ENCODE measurements at regions not wholly inside any gene's neighbourhood (a gene's known extent, or its start where the extent isn't known, plus 50 kb on each side); places are given as distances from the start of the nearest gene placed in this dataset.

- no peak for DNase-seq
Measured at GRCh38 chr2:4265936-4266335, 562.6 kb downstream of the DCDC2C start.

GRCh38 chr2:4269885-4270284 lies 566.5 kb downstream of the DCDC2C start:
- DNase-seq, result no peak

DNA sequence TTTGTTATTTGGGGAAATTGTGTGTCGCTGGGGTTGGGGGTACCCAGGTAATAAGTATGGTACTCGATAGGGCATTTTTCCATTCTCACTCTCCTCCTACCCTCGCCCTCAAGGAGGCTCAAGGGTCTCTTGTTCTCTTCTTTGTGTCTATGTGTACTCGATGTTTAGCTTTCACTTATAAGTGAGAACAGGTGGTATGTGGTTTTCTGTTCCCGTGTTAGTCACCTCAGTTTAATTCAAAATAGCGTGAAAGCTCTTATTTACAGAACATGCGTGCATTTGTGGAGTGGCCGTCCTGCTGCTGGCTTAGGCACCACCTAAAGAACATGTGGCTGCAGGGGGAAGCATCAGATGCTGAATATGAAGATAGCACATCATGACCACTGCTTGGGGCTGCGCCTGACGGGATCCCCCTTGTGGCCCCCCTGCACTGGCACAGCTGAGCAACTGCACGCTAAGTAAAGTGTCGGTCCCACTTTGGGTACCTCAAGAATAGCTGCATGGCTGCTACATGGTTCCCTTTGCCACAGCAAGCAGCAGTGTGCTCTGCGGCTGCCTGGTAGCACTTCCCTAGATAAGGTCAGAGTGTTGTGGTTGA lies 569.0 kb downstream of the DCDC2C start:
- no peak for DNase-seq

DNA sequence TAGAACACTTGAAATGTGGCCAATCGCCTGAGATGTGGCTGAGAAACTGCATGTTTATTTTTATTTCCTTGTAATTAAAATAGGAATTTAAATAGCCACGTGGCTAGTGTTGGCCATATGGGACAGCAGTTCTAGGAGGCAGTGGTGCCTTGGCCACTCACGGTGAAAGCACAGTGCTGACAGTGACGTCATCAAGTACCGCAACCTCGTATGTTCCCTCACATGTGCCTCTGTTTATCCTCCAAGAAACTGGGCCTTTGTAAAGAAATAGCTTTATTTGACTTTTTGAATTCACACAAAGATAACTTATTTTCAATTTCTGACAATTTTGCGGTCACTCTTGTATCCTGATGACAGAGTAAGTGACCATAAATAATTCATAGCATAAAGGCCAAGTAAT lies 575.0 kb downstream of the DCDC2C start:
- no peak for DNase-seq

- no peak for DNase-seq
Measured at GRCh38 chr2:4279431-4279830, 576.1 kb downstream of the DCDC2C start.

DNA sequence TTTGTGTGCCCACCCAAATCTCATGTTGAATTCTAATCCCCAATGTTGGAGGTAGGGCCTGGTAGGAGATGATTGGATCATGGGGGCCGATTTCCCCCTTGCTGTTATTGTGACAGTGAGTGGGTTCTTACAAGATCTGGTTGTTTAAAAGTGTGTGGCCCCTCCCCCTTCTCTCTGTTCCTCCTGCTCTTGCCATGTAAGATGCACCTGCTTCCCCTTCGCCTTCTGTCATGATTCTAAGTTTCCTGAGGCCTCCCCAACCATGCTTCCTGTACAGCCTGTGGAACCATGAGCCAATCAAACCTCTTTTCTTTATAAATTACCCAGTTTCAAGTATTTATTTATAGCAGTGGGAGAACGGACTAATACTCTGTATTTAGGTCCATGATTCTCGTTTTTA lies 588.1 kb downstream of the DCDC2C start:
- no peak for DNase-seq

- no peak for DNase-seq
Measured at GRCh38 chr2:4295680-4296079, 592.3 kb downstream of the DCDC2C start.

DNA sequence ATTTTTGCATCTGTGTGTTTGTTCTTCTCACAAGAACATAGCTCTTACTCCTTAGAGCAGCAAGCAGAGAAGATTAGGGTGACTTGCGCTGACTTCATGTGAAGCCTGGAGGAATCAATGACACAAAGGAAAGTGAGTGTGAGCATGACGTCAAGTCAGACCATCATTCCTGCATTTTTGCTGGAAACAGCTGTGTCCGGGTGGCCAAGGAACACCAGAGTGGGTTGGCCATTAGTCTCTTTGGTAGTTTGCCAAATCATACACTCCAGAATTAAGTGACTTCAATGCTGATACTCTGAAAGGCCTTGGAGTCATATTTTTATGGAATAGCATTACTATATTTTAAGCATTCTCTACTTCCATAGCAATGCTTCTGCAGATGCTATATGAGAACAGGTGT lies 597.2 kb downstream of the DCDC2C start:
- DNase-seq, result no peak

DNA sequence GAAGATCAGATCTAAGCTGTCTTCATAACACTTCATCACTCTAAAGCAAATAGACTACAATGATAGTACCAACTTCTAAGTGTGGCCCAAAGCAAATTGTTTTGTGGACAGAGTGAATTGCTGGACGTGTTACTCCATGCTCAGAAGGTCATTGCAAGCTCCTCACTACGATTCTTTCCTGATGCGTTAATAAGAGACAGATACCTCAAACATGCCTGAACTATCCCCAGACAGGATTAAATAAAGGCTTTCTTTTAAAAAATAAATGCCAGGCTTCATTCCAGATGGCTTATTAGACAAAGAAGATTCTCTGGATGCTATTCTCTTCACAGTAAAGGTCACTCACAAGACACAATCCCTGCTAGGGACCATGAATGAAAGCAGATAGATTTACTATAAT lies 621.2 kb downstream of the DCDC2C start:
- DNase-seq, result no peak

- no peak for DNase-seq
Measured at GRCh38 chr2:4336864-4337263, 633.5 kb downstream of the DCDC2C start.

DNA sequence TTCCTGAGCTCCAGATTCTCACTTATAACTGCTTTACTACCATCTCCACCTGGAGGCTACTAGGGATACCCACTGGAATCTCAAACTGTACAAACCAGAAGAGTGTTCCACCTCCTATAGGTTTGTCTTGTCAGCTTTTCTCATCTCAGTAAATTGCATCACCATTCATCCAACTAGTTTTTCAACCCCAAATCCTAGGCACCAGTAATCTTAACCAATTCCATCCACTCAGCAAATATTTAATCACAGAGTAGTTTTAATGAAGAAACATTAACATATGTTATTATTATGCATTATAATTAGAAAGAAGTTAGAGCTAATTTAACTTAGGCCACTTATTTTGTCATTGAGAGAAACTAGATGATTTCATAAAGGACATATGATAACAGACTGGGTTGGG lies 635.0 kb downstream of the DCDC2C start:
- no peak for DNase-seq

DNA sequence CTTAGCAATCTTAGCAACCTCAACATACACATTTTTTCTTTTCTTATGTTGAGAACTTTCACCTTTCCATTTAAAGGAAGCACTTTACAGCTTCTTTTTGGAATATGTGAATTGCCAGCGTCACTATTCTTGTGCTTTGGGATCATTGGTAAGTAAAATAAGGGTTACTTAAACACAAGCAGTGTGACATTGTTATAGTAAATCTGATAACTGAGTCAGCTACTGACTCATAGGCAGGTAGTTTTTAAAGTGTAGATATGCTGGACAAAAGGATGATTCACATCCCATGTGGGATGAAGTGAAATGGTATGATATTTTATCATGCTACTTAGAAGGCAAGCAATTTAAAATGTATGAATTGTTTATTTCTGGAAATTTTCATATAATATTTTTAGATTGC lies 637.2 kb downstream of the DCDC2C start:
- no peak for DNase-seq

DNA sequence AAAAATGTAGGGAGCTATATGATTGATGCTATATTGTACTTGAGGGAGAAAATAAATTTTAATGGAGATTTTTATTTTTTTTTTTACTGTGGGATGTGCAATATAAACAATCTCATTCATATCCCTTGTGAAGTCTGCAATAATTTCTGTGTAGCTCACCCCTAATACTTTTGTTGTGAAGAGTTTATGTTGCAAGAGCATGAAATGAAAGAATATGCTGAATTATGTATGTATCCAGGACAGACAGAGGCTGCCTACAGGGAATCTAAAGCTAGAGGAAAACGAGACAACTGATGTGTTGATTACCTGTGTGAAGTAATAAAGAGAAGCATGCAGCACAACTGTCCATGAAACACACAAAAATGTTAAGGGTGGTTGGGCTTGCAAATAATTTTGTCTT lies 643.3 kb downstream of the DCDC2C start:
- no peak for DNase-seq

DNA sequence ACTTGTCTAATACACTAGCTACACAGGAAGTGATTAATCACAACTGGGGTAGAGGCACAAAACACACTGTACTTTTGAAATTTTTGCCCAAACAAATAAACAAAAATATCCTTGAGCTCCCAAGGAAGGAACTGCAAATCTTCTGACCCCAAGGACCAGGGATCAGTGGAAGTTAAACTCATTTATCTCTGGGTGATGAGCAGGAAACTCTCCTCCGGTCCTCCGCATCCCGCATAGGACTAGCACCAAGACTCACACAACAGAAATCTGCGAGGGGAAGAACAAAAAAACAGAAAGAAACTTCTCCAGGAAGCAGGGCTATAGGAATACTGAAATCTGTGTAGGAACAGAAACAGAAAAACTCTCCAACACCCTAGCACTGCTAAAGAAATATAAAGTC lies 650.3 kb downstream of the DCDC2C start:
- no peak for DNase-seq

DNA sequence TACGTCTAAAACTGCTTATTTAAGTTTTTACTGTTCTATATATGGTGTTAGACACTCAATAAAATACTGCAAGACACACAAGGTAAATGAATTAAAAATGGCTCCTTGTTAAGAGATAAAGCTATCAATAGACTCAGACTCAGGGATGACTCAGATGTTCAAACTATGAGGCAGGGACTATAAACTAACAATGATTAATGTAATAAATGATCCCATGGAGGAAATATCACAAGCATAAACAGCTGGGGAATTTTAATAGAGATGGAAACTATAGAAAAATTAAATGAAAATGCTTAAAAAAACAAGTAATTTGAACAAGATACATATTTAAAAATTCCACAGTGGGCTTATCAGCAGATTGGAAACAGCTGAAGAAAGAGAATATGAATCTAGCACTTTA lies 650.8 kb downstream of the DCDC2C start:
- DNase-seq, result no peak

GRCh38 chr2:4354678-4355077 lies 651.3 kb downstream of the DCDC2C start:
- no peak for DNase-seq

DNA sequence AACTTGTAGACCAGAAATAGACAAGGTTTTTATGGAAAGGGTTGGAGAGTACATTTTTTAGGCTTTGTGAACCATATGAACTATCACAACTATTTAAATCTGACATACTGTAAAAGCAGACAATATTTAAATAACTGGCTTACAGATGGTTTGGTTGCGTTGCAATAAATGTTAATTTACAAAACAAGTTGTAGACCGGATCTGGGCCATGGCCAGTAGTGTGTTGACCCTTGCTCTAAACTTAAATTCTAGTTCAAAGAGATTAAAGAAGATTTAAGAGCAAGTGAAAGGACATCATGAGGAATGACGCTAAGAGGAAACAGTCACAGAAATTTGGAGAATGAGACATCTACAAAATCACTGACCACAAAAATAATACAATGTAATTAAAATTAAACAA lies 652.7 kb downstream of the DCDC2C start:
- no peak for DNase-seq

GRCh38 chr2:4356541-4356940 lies 653.2 kb downstream of the DCDC2C start:
- no peak for DNase-seq

DNA sequence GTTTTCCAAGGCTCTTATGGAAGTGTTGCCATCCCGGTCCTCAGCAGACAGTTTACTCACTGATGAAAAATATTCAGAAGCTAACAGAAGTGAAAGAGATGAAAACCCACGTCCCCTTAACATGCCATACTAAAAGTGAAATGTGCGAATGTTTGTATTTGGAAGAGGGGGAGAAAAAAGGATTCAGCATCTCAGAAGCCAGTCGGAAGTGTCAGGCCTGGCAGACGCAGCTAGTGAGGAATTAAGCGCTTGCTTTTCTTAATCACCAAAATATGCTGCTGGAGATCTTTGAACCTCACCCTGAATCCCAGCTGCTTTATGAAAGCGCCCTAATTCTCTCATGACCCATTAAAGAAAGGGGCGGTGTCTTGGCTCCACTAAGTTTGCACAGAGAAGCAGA lies 653.7 kb downstream of the DCDC2C start:
- DNase-seq, result no peak

GRCh38 chr2:4358837-4359236 lies 655.5 kb downstream of the DCDC2C start:
- DNase-seq, result no peak

- no peak for DNase-seq
Measured at GRCh38 chr2:4368907-4369306, 665.5 kb downstream of the DCDC2C start.

DNA sequence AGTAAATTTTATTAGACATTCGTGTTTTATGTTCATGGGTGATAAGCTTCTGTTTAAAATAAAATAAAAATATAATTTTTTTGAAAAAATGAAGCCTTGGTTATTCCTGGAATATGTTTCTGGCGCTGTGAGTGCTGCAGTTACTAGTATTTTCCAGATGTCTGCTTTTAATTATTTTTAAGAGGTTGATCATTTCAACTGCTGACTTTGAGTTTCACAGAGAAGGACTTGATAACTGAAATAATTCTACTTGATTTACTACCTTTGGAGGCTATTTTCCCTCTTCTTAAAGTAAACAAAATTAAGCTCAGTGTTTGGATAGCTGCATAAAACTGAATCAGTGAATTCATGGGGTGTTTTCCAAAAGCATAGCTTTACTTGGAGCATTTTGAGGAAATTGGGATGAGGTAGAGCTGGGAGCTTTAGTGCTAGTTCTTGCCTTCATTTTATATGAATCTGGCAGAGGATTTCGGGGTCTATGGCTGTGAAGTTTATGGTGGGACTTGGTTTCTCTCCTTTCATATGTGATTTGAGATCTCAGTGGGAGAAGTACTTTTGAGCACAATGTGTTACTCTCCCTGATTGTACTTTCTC lies 666.5 kb downstream of the DCDC2C start:
- no peak for DNase-seq

GRCh38 chr2:4370422-4371090 lies 667.2 kb downstream of the DCDC2C start:
- no peak for DNase-seq

DNA sequence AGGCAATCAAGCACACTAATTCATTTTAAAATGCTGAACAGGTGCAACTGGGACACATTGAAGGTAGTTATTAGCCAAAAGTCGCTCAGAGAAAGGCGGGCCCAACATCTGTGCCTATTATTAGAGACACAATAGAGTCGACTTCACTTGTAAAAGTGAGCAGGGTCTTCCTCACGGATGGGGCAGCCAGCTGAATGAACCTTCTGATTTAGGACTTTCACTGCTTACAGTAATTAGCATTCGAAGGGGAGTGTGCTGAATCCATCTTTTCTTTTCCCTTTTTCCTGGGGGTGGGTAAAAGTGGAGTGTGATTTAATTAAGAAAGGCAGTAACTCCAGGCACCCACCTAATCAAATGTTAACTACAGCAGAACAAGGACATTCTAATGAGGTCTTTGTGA lies 677.7 kb downstream of the DCDC2C start:
- DNase-seq, result no peak

DNA sequence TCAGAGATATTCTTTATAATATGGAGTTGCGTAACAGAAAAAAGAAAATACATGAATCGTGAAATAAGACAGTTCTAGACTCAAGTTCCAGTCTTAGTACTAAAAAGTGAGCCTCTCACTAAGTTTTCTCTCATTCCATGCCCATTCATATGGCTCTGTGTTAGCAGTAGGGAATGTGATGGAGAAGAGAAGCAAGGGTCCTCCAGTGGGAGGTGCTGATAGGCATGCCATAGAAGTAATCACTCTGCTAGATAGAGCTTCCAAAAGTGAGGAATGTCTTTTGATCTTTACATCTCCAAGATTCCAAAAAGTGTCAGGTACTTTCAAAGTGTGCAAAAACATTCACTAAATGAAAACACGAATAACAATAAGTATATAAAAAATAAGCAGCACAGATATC lies 678.4 kb downstream of the DCDC2C start:
- DNase-seq, result no peak
